Endothelial cell of umbilical vein (primary cell): ENCODE measurements at regions not wholly inside any gene's neighbourhood (a gene's known extent, or its start where the extent isn't known, plus 50 kb on each side); places are given as distances from the start of the nearest gene placed in this dataset.

Experiments
- CTCF ChIP-seq, 2 donors: IDR thresholded peaks; 1 replicate in 1 of 2; 2 replicates in 1 of 2; pipeline ENCODE4 v1.5.1; 2011; ENCODE audit warnings: low read length in 2 of 2, mild to moderate bottlenecking in 2 of 2, moderate library complexity in 2 of 2, control low read depth in 1 of 2, inconsistent platforms in 1 of 2, low read depth in 1 of 2; ENCODE audit not compliant: insufficient read depth in 1 of 2; ENCODE audit errors: extremely low read depth in 1 of 2
- EZH2 ChIP-seq: IDR thresholded peaks from 2 replicates; pipeline ENCODE4 v1.6.1; 2012; ENCODE audit warnings: borderline replicate concordance, low read depth, mild to moderate bottlenecking, moderate library complexity, low read length, inconsistent platforms; ENCODE audit not compliant: severe bottlenecking
- FOS ChIP-seq: IDR thresholded peaks from 2 replicates; pipeline ENCODE4 v1.6.1; 2011; ENCODE audit warnings: mild to moderate bottlenecking, low read length, moderate library complexity, borderline replicate concordance; ENCODE audit not compliant: insufficient read depth
- JUN ChIP-seq: IDR thresholded peaks from 2 replicates; pipeline ENCODE4 v1.6.1; 2011; ENCODE audit warnings: borderline replicate concordance, low read depth; ENCODE audit not compliant: insufficient read length, insufficient read depth
- MAX ChIP-seq: IDR thresholded peaks from 2 replicates; pipeline ENCODE4 v1.6.1; 2011; ENCODE audit not compliant: insufficient read depth, insufficient read length
- MYC ChIP-seq: IDR thresholded peaks from one replicate; pipeline ENCODE4 v1.6.1; 2011; ENCODE audit warnings: mild to moderate bottlenecking, low read depth, low read length
- POLR2A ChIP-seq: IDR thresholded peaks from 2 replicates; pipeline ENCODE4 v1.6.1; 2012; ENCODE audit warnings: low read depth, mild to moderate bottlenecking, control low read depth, low read length
- POLR2AphosphoS5 ChIP-seq: IDR thresholded peaks from 2 replicates; pipeline ENCODE4 v1.6.1; 2012; ENCODE audit warnings: low read depth, mild to moderate bottlenecking, control low read depth, low read length, moderate library complexity; ENCODE audit not compliant: insufficient read depth

- TF ChIP-seq CTCF (IDR thresholded peaks at IDR 0.05; ENCODE audit: extremely low read depth in 1 of 2, insufficient read depth in 1 of 2, low read depth in 1 of 2, low read length in 2 of 2) (no peak), EZH2 (no peak), MAX (no peak), FOS (no peak), POLR2A (no peak), MYC (no peak), POLR2AphosphoS5 (no peak), JUN (no peak)
These were observed 118.6 kb downstream of the PLCE1 start for GRCh38 chr10:94112321-94112720.
